ENCODE measurements at regions not wholly inside any gene's neighbourhood (a gene's known extent, or its start where the extent isn't known, plus 50 kb on each side); places are given as distances from the start of the nearest gene placed in this dataset.

GRCh38 chr5:172567843-172568242 is 73.2 kb upstream of the NEURL1B start:
- intact Hi-C loops (cut with micrococcal nuclease; ENCODE audit: unreplicated experiment), result no loop called here
- ChIA-PET POLR2A (no interaction called here), CTCF (no interaction called here)
- TF ChIP-seq, protein P1, sequence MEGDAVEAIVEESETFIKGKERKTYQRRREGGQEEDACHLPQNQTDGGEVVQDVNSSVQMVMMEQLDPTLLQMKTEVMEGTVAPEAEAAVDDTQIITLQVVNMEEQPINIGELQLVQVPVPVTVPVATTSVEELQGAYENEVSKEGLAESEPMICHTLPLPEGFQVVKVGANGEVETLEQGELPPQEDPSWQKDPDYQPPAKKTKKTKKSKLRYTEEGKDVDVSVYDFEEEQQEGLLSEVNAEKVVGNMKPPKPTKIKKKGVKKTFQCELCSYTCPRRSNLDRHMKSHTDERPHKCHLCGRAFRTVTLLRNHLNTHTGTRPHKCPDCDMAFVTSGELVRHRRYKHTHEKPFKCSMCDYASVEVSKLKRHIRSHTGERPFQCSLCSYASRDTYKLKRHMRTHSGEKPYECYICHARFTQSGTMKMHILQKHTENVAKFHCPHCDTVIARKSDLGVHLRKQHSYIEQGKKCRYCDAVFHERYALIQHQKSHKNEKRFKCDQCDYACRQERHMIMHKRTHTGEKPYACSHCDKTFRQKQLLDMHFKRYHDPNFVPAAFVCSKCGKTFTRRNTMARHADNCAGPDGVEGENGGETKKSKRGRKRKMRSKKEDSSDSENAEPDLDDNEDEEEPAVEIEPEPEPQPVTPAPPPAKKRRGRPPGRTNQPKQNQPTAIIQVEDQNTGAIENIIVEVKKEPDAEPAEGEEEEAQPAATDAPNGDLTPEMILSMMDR (IDR thresholded peaks at IDR 0.05; ENCODE audit: insufficient read depth in 1 of 2, low read depth in 1 of 2, low read length in 1 of 2, severe bottlenecking in 1 of 2, unreplicated experiment in 1 of 2), result no peak
- Mint-ChIP-seq H3K27ac (ENCODE audit: unreplicated experiment) (no peak overlapping the region), H3K36me3 (ENCODE audit: insufficient read depth, unreplicated experiment) (no peaks in the 10 kb centered on the region), H3K4me1 (ENCODE audit: low read depth, unreplicated experiment) (peaks cover 29% of the 10 kb centered on the region), H3K9me3 (ENCODE audit: unreplicated experiment) (no peaks in the 10 kb centered on the region), H3K4me3 (ENCODE audit: unreplicated experiment) (no peak overlapping the region), H3K27me3 (ENCODE audit: insufficient read depth, unreplicated experiment) (no peaks in the 10 kb centered on the region)
- no peaks in the 10 kb centered on the region for H3K27me3 ChIP-seq (replicated peaks; ENCODE audit: control insufficient read depth, insufficient read depth, low read length)
- H3K4me1 ChIP-seq, result peaks cover 20% of the 10 kb centered on the region
- DNase-seq, result no peak
- H3K9me3 ChIP-seq, result no peaks in the 10 kb centered on the region
- H3K36me3 ChIP-seq (ENCODE audit: control insufficient read depth, insufficient read depth, low read length), result no peaks in the 10 kb centered on the region
- H3K4me3 ChIP-seq (ENCODE audit: low read depth, low read length), result no peak overlapping the region
- BruUV-seq (replicated peaks), result no TSS peak

GRCh38 chr5:172567294-172567693 is 73.8 kb upstream of the NEURL1B start:
- no TSS peak for BruUV-seq (replicated peaks)
- no peaks in the 10 kb centered on the region for H3K27me3 Mint-ChIP-seq (ENCODE audit: insufficient read depth, unreplicated experiment)
- TF ChIP-seq, protein P1 (IDR thresholded peaks at IDR 0.05; ENCODE audit: insufficient read depth in 1 of 2, low read depth in 1 of 2, low read length in 1 of 2, severe bottlenecking in 1 of 2, unreplicated experiment in 1 of 2), result no peak
- no peak for DNase-seq
- Histone ChIP-seq H3K9me3 (no peaks in the 10 kb centered on the region), H3K27me3 (replicated peaks; ENCODE audit: control insufficient read depth, insufficient read depth, low read length) (no peaks in the 10 kb centered on the region), H3K4me1 (peaks cover 20% of the 10 kb centered on the region), H3K4me3 (ENCODE audit: low read depth, low read length) (no peak overlapping the region), H3K36me3 (ENCODE audit: control insufficient read depth, insufficient read depth, low read length) (no peaks in the 10 kb centered on the region)
- H3K36me3 Mint-ChIP-seq (ENCODE audit: insufficient read depth, unreplicated experiment), result no peaks in the 10 kb centered on the region
- CTCF ChIA-PET, result no interaction called here
- peaks cover 33% of the 10 kb centered on the region for H3K4me1 Mint-ChIP-seq (ENCODE audit: low read depth, unreplicated experiment)
- intact Hi-C loops (cut with micrococcal nuclease; ENCODE audit: unreplicated experiment), result no loop called here
- POLR2A ChIA-PET, result no interaction called here
- no peaks in the 10 kb centered on the region for H3K9me3 Mint-ChIP-seq (ENCODE audit: unreplicated experiment)
- no peak overlapping the region for H3K4me3 Mint-ChIP-seq (ENCODE audit: unreplicated experiment)
- no peak overlapping the region for H3K27ac Mint-ChIP-seq (ENCODE audit: unreplicated experiment)

DNA sequence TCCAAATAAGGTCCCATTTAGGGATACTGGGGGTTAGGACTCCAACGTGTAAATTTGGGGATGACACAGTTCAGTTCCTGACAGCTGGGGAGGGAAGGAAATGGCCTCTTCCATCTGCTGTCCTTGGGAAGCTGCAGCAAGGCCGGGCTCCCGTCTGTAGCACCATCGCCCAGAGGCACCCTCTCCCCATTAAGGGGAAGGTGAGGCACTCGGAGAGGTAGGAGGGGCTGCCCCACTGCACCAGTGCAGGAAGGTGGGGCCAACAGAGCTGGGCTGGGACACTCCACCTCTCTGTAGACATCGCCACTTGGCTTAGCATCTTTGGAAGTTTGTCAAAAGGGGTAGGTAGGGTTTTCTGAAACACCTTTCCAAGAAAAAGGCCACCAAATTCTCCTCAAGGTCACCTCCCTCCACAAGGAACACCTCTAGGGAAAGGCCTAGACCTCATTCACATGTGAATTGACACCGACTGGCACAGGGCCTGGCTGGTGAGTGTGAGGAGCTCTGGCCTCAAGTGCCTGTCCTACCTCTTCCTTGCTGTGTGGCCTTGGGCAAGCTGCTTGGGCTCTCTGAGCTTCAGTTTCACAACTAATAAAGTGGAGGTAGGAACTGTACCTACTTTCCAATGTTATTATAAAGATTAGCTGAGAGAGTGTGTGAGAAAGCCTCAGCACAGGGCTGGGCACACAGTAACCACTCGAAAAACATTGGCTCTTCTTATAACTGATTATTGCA is 75.0 kb upstream of the NEURL1B start:
- no TSS peak for BruUV-seq (replicated peaks)
- intact Hi-C loops (cut with micrococcal nuclease; ENCODE audit: unreplicated experiment), result no loop called here

More for the DNA sequence above, 75.0 kb upstream of the NEURL1B start:
- POLR2A ChIA-PET, result no interaction called here
- Mint-ChIP-seq H3K4me1 (ENCODE audit: low read depth, unreplicated experiment) (peaks cover 27% of the 10 kb centered on the region), H3K4me3 (ENCODE audit: unreplicated experiment) (no peak overlapping the region), H3K27me3 (ENCODE audit: insufficient read depth, unreplicated experiment) (no peaks in the 10 kb centered on the region), H3K27ac (ENCODE audit: unreplicated experiment) (no peak overlapping the region), H3K9me3 (ENCODE audit: unreplicated experiment) (no peaks in the 10 kb centered on the region), H3K36me3 (ENCODE audit: insufficient read depth, unreplicated experiment) (no peaks in the 10 kb centered on the region)
- TF ChIP-seq, protein P1 (IDR thresholded peaks at IDR 0.05; ENCODE audit: insufficient read depth in 1 of 2, low read depth in 1 of 2, low read length in 1 of 2, severe bottlenecking in 1 of 2, unreplicated experiment in 1 of 2), result no peak
- Histone ChIP-seq H3K4me1 (peaks cover 20% of the 10 kb centered on the region), H3K9me3 (no peaks in the 10 kb centered on the region), H3K36me3 (ENCODE audit: control insufficient read depth, insufficient read depth, low read length) (no peaks in the 10 kb centered on the region), H3K27me3 (replicated peaks; ENCODE audit: control insufficient read depth, insufficient read depth, low read length) (no peaks in the 10 kb centered on the region), H3K4me3 (ENCODE audit: low read depth, low read length) (no peak overlapping the region)
- DNase-seq, result no peak
- CTCF ChIA-PET, result no interaction called here

Data from Caco-2 (cell line).